Caki2 (cell line): ENCODE measurements at regions not wholly inside any gene's neighbourhood (a gene's known extent, or its start where the extent isn't known, plus 50 kb on each side); places are given as distances from the start of the nearest gene placed in this dataset.
A peak's percentile ranks its signal among the peaks of the same experiment; 100 is the strongest.

Experiments used
- DNase-seq: peaks from one replicate; pipeline ENCODE4 v3.0.0-alpha.2; 2015; ENCODE audit warnings: low read depth
- in situ Hi-C: cut with HindIII; loops from 2 replicates; pipeline ENCODE4 v1.10.0; 2016; ENCODE audit warnings: low sequenced_read_pairs, low pct_unique_long_range_greater_than_20kb, mixed read lengths

GRCh38 chr18:51649796-51650195 lies 452.3 kb upstream of the MEX3C start:
- no peak for DNase-seq
- in situ Hi-C loops, result no loop called here

- in situ Hi-C loops, result no loop called here
- no peak for DNase-seq
These were observed 454.3 kb upstream of the MEX3C start for GRCh38 chr18:51651761-51652160.

DNA sequence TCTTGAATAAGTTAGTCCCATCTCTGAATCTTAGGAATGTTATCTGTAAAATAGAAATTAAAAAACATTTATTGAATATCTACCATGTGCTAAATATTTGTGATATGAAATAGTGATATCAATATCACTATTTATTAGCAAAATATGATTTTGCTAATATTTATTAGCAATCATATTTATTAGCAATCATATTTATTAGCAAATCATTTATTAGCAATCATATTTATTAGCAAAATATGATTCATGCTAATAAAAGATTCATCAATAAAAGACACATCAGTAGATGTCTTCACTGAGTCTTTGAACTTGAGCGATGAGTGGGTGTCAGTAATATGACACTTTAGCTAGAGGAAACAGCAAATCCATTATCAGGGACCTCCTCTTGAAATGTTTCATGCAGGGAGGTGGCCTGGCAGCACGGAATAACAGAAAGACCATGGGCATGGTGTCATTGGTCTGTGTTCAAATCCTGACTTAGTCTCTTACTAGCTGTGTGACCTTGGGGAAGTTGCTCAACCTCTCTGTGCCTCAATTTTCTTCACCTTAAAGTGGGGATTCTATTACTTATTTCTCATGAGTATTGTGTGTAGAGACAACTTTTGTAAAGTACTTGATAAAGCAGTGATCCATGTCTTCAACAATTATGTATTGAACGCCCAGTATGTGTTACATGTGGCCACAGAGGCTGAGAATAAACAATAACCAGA lies 456.2 kb upstream of the MEX3C start:
- DNase-seq, result no peak
- in situ Hi-C loops, result no loop called here

- in situ Hi-C loops, result no loop called here
- DNase-seq, result no peak
These were observed 457.2 kb upstream of the MEX3C start for GRCh38 chr18:51654488-51655326.

DNA sequence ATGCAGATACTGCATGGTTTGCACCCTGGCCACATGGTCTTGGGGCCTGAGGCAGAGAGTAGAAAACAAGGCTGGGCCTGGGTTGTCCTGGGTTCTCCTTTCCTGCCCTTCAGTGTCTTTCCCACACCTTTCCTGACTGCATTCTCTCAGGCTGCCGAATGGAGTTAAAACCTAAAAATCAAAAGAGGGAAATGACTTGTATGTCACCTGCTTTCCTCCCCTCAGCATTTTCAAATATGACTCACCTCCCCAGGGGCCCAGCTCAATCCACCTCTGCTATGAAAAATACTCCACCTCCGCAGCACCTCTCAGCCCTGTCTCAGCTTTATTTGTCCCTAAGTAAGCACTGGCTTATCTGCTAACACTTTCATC lies 457.8 kb upstream of the MEX3C start:
- in situ Hi-C loops, result no loop called here
- no peak for DNase-seq

- in situ Hi-C loops, result no loop called here
- no peak for DNase-seq
These were observed 458.8 kb upstream of the MEX3C start for GRCh38 chr18:51656249-51656648.

DNA sequence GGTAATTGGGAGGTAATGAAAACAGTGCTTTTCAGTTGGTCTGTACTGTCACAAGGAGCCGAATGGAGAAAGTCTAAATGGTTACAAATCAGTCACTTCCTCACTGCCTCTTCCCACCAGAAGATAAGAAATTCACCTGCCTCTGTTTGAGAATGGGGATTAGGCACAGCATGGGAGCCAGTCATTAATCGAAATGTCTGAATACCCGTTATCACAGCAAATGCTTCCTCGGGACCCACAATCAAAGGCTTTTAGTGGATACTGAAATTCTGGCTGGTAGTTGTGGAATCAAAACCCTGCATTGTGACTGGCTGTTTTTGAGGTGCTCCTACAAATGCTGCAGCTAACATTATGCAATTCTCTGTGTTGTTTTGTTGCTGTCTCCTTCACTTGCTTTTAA lies 461.0 kb upstream of the MEX3C start:
- in situ Hi-C loops, result no loop called here
- DNase-seq, result no peak

- DNase-seq, result no peak
- in situ Hi-C loops, result no loop called here
These were observed 462.3 kb upstream of the MEX3C start for GRCh38 chr18:51659781-51660180.

- in situ Hi-C loops, result no loop called here
- DNase-seq, result no peak
These were observed 462.8 kb upstream of the MEX3C start for GRCh38 chr18:51660188-51660715.

- no peak for DNase-seq
- in situ Hi-C loops, result no loop called here
These were observed 466.8 kb upstream of the MEX3C start for GRCh38 chr18:51664236-51664635.

DNA sequence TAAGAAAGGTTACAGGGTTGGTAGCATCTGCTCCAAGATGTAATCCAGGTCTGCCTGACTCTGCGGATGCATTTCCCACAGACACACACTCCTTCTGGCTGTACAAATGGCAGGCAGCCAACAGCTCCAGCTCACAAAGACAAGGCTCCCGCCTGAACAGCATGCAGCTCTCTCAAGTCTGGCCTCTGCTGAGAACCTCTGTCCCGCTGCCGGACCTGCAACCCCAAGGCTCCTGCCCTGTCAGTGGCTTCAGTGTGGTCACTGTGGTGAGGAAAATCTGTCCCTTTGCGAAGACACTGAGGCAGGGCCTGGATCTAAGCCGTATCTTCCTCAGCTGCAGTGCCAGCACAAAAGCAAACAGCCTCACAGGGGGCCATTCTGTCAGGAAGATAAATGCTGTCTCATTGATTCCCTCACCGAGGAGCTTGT lies 469.3 kb upstream of the MEX3C start:
- DNase-seq, result no peak
- in situ Hi-C loops, result no loop called here

DNA sequence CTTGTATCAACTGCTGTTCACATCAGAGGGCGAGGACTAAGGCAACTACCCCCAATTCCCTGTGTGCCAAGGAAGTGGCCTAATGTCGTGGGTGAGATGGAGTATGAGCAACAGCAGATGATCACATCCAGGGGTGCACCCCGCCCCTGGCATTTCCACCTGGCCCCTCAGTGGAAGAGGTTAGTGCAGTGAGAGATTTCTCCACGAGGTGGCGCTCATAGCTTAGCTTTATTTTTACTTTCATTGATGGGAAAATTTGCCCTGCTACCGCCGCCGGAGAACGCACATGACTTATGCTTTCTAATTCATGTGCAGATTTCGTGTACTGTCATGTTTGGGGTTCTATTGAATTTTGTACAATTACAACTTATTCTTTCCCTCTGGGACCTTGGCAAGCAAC lies 470.6 kb upstream of the MEX3C start:
- in situ Hi-C loops, result no loop called here
- DNase-seq, result peak; percentile 37

- in situ Hi-C loops, result no loop called here
These were observed 471.1 kb upstream of the MEX3C start for GRCh38 chr18:51668607-51669006.

DNA sequence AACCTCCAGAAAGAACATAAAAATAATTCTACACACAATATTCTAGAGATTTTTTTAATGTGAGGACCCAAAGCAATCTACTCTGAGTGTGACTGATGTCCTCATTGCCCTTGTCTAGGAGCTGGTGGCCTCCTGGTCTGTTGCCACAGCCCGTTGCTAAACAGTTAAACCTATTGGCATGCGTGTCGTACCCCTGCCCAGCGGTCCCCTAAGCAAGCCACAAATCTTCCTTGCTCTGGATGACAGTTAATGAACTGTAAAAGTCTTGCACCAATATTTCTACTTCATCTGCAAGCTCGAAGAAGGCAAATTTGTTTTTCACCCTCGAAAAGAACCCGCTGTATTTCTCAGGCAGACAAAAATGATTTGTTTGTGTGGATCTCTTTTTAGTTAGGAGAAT lies 489.1 kb upstream of the MEX3C start:
- no peak for DNase-seq
- in situ Hi-C loops, result no loop called here

More at GRCh38 chr18:51668607-51669006, 471.1 kb upstream of the MEX3C start:
- DNase-seq, result no peak

DNA sequence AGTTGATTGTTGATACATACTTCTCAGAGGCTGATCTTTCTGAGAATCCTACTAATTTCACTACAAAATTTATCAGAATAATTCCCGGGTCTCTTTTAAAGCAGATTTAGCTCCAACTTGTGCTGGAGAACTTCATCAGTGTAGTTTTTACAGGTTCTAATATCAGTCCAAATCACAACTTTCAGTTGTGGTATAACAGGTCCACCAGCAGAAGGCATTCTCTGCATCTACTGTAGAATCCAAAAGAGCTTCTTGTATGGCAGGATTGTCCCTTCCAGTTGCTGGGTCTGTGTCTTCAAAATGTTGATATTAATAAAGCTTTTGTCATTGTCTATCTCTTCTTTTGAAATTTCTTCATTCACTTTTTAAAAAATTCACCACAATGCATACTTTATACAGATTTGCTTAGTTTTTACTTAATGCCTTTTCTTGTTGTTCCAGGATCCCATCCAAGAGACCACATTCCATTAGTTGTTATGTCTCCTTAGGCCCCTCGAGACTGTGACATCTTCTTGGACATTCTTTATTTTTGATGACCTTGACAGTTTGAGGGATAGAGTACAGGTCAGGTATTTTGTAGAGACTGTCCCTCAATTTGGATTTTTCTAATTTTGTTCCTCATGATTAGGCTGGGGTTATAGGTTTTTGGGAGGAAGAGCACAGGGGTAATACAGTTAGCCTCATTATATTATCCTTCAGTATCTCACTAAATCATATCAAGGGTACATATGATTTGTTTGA lies 490.5 kb upstream of the MEX3C start:
- no peak for DNase-seq
- in situ Hi-C loops, result no loop called here

DNA sequence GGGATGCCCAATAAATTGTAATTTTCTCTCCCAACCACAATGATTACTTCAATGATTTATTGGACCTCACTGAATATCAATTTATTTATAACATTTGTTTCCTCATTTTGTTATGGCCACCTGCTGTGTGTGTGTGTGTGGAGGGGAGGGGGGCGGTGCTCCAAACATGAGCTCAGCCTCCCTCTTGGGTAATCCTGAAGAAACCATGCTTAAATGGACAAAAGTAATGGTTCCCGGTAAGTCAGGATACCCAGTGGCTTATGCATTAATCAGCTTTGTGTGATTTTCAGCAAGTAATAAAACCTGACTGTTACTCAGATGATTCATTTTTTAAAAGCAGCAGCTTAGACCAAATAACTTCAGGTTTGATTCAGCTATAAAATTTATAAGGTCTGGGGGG lies 495.1 kb upstream of the MEX3C start:
- DNase-seq, result no peak
- in situ Hi-C loops, result no loop called here

- no peak for DNase-seq
- in situ Hi-C loops, result no loop called here
These were observed 513.9 kb upstream of the MEX3C start for GRCh38 chr18:51711298-51711889.

GRCh38 chr18:51712821-51713220 lies 515.3 kb upstream of the MEX3C start:
- in situ Hi-C loops, result no loop called here
- no peak for DNase-seq

- in situ Hi-C loops, result no loop called here
These were observed 518.8 kb upstream of the MEX3C start for GRCh38 chr18:51716277-51716676.

More at GRCh38 chr18:51716277-51716676, 518.8 kb upstream of the MEX3C start:
- no peak for DNase-seq
